CD8-positive, alpha-beta memory T cell (primary cell): ENCODE measurements at regions not wholly inside any gene's neighbourhood (a gene's known extent, or its start where the extent isn't known, plus 50 kb on each side); places are given as distances from the start of the nearest gene placed in this dataset.

ENCODE experiments used
- CTCF ChIA-PET: fragments of 350-600 bp; sonication (Branson Sonifier 250); formaldehyde crosslinking; loops from one replicate; lab custom pipeline; 2021; ENCODE audit warnings: antibody characterized with exemption; lab: Charles Lee
- POLR2A ChIA-PET: fragments of 350-600 bp; sonication (Branson Sonifier 250); formaldehyde crosslinking; loops from one replicate; lab custom pipeline; 2021; ENCODE audit warnings: antibody characterized with exemption; lab: Charles Lee
- DNase-seq, 5 donors: peaks; one replicate each; pipeline versions ENCODE4 v3.0.0 to v3.0.0-alpha.2; 2020 to 2022; ENCODE audit warnings: mixed read lengths in 1 of 5
- H3K27ac ChIP-seq: one replicate; pipeline ENCODE4 v1.7.0; 2013; ENCODE audit warnings: low read depth, mild to moderate bottlenecking, low read length, moderate library complexity
- H3K27me3 ChIP-seq: 2 replicates; pipeline ENCODE4 v1.7.0; 2013; ENCODE audit warnings: low read length, mild to moderate bottlenecking; ENCODE audit not compliant: insufficient read depth, poor library complexity, severe bottlenecking
- H3K36me3 ChIP-seq: 2 replicates; pipeline ENCODE4 v1.7.0; 2013; ENCODE audit warnings: mild to moderate bottlenecking, low read length, moderate library complexity; ENCODE audit not compliant: insufficient read depth
- H3K4me1 ChIP-seq: 2 replicates; pipeline ENCODE4 v1.7.0; 2013; ENCODE audit warnings: mild to moderate bottlenecking, low read length, moderate library complexity; ENCODE audit not compliant: insufficient read depth
- H3K4me3 ChIP-seq: 2 replicates; pipeline ENCODE4 v1.7.0; 2013; ENCODE audit warnings: mild to moderate bottlenecking, low read length
- H3K9me3 ChIP-seq: 2 replicates; pipeline ENCODE4 v1.7.0; 2013; ENCODE audit warnings: mild to moderate bottlenecking, low read length
- H3K27ac Mint-ChIP-seq, 8 donors: one replicate each; pipeline ENCODE4 v1.8.0; 2020 to 2021; ENCODE audit warnings: mixed read lengths in 8 of 8, mild to moderate bottlenecking in 6 of 8, inconsistent platforms in 3 of 8, moderate library complexity in 3 of 8
- H3K27me3 Mint-ChIP-seq, 2 donors: one replicate each; pipeline ENCODE4 v1.8.0; 2020 to 2021; ENCODE audit warnings: mixed read lengths in 2 of 2, mild to moderate bottlenecking in 1 of 2, moderate library complexity in 1 of 2
- H3K36me3 Mint-ChIP-seq, 3 donors: one replicate each; pipeline ENCODE4 v1.8.0; 2020 to 2021; ENCODE audit warnings: mixed read lengths in 3 of 3, inconsistent platforms in 1 of 3, mild to moderate bottlenecking in 1 of 3
- H3K4me1 Mint-ChIP-seq, 3 donors: one replicate each; pipeline ENCODE4 v1.8.0; 2020 to 2021; ENCODE audit warnings: mixed read lengths in 3 of 3, inconsistent platforms in 1 of 3, mild to moderate bottlenecking in 1 of 3
- H3K4me3 Mint-ChIP-seq, 7 donors: one replicate each; pipeline ENCODE4 v1.8.0; 2020 to 2021; ENCODE audit warnings: mixed read lengths in 7 of 7, mild to moderate bottlenecking in 6 of 7, moderate library complexity in 4 of 7, inconsistent platforms in 2 of 7
- H3K9me3 Mint-ChIP-seq, 5 donors: one replicate each; pipeline ENCODE4 v1.8.0; 2020 to 2022; ENCODE audit warnings: mixed read lengths in 5 of 5, mild to moderate bottlenecking in 3 of 5, moderate library complexity in 2 of 5, inconsistent platforms in 1 of 5

DNA sequence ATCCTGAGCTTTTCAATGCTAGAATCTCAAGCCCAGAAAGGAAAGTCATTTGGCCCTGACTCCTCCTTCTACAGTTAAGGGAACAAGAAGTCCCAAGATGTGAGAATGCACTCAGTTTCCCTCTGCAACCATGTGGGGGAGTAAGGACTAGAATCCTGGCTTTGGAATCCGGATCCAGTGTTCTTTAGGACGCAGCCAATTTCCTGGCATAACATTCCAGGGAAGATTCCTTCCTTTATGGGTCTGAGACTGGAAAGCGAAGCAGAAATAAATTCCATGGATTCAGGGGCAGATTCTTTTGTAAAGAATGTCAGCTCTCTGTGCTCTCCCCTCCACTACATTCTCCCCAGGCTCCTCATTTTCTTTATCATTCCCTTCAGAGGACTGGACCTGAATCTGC lies 151.8 kb upstream of the SOX14 start:
- DNase-seq: no peak
- Histone ChIP-seq H3K27me3 (no peaks in the 10 kb centered on the region), H3K27ac (no peak overlapping the region), H3K4me1 (no peaks in the 10 kb centered on the region), H3K36me3 (no peaks in the 10 kb centered on the region), H3K4me3 (no peak overlapping the region), H3K9me3 (no peaks in the 10 kb centered on the region)
- ChIA-PET CTCF (no interaction called here), POLR2A (no interaction called here)
- Mint-ChIP-seq H3K27ac (no peak overlapping the region), H3K9me3 (peaks cover 0 to 3% (median 2%) of the 10 kb centered on the region in 5 donors), H3K4me3 (no peak overlapping the region), H3K4me1 (no peaks in the 10 kb centered on the region), H3K27me3 (peaks cover 0 to 1% of the 10 kb centered on the region in 2 donors), H3K36me3 (no peaks in the 10 kb centered on the region)

DNA sequence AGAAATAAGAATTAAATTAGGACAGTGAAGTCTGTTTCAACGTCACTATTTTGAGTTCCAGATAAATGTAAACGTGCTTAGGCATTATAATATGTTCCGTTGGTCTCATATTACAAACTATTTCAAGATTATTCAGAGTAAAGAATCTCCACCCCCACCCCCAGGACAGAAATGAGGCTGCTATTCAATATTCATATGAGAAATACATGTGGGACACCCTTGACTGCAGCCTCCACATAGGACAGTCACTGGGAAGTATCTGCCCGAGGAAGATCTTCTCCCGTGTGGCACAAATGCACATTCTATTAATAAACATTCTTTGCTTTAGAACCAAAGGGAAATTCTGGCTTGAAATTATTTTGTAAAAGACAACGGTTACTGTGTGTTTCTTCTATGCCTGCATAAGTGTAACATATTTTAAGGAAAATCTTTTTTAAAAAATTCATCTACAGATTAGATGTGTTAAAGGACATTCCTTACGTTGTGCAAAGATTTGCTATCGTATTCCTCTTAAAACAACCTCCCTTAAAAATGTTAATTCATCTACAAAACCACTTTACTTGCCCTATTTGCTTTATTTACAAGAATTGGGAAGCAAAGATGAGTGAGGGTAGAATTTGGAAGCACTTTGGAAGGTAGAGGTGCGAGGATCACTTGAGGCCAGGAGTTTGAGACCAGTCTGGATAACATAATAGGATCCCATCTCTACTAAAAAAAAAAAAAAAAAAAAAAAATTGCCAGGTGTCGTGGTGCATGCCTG lies 148.3 kb upstream of the SOX14 start:
- peaks cover 0 to 1% of the 10 kb centered on the region in 2 donors for H3K27me3 Mint-ChIP-seq
- Histone ChIP-seq H3K9me3 (no peaks in the 10 kb centered on the region), H3K27ac (no peak overlapping the region), H3K27me3 (no peaks in the 10 kb centered on the region), H3K36me3 (no peaks in the 10 kb centered on the region), H3K4me3 (no peak overlapping the region), H3K4me1 (no peaks in the 10 kb centered on the region)
- no peak overlapping the region for H3K4me3 Mint-ChIP-seq
- H3K27ac Mint-ChIP-seq: no peak overlapping the region
- peaks cover 0 to 16% (median 8%) of the 10 kb centered on the region in 5 donors for H3K9me3 Mint-ChIP-seq
- DNase-seq: no peak
- POLR2A ChIA-PET: no interaction called here
- H3K36me3 Mint-ChIP-seq: no peaks in the 10 kb centered on the region
- no peaks in the 10 kb centered on the region for H3K4me1 Mint-ChIP-seq
- CTCF ChIA-PET: no interaction called here

DNA sequence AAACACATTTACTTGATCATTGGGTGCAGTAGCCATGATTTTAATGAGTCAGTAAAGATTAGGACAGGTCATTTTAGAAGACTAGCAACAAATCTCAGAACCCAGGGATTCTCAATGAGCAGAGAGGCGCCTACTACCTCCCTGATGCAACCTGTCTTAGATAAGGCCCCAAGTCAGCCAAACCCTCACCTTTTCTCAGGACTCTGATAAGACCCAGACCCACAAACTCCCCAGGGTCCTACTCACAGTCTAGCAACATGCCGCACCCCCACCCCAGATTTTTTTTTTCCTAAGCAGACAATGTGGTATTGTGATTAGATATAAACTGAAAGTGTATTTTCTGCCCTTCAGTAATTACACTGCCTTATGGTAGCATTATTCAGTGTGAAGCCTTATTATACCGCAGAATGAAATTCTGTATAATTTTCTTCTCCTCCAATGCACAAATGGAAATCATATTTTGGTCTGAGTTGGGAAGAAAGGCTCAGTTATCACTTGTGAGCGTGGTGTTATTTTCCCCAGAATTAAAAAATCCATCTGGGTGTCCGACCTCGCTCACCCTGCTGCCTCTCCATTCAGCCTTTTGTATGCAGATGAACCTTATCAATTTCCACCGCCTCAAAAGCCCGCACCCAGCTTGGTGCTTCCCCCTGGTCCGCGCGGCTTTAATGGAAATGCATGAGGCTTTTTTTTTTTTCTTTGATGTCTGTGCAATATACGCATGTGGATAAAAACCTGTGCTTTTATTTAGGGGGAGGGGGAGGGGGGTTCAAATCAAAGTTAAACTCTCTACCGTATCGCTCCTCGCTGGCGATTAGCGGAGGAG lies 122.0 kb upstream of the SOX14 start:
- POLR2A ChIA-PET: no interaction called here
- Histone ChIP-seq H3K27ac (no peak overlapping the region), H3K4me3 (no peak overlapping the region), H3K27me3 (no peaks in the 10 kb centered on the region), H3K36me3 (no peaks in the 10 kb centered on the region), H3K4me1 (no peaks in the 10 kb centered on the region), H3K9me3 (no peaks in the 10 kb centered on the region)
- no peak for DNase-seq
- H3K27me3 Mint-ChIP-seq: peaks cover 0 to 3% of the 10 kb centered on the region in 2 donors
- CTCF ChIA-PET: no interaction called here
- H3K4me3 Mint-ChIP-seq: no peak overlapping the region
- H3K36me3 Mint-ChIP-seq: no peaks in the 10 kb centered on the region
- H3K4me1 Mint-ChIP-seq: no peaks in the 10 kb centered on the region
- peaks cover 0 to 6% (median 3%) of the 10 kb centered on the region in 5 donors for H3K9me3 Mint-ChIP-seq
- peak overlapping the region in 1 of 8 donors; percentile 21 for H3K27ac Mint-ChIP-seq

DNA sequence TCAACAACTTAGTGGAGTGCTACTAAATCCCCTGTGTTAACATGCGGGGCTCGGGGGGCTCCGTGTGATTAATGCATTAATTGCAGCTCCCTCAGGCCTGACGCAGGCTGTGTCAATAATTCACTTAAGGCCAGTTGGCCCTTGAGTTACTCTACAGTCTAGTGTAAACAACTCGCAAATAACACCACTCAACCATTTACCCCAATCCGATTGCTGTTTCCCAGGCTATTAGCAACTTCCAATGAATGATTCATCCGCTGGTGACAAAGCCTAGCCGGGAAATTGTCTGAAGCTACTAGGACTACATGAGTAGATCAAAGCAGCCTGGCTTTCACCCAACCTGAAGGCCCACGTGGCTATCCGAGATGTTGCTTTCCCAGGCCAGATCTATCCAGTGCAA lies 121.3 kb upstream of the SOX14 start:
- ChIA-PET POLR2A (no interaction called here), CTCF (no interaction called here)
- H3K4me3 ChIP-seq: no peak overlapping the region
- H3K27ac Mint-ChIP-seq: no peak overlapping the region
- no peaks in the 10 kb centered on the region for H3K9me3 ChIP-seq
- no peaks in the 10 kb centered on the region for H3K27me3 ChIP-seq
- H3K27me3 Mint-ChIP-seq: peaks cover 0 to 3% of the 10 kb centered on the region in 2 donors
- no peaks in the 10 kb centered on the region for H3K4me1 Mint-ChIP-seq
- DNase-seq: no peak
- H3K27ac ChIP-seq: no peak overlapping the region
- no peaks in the 10 kb centered on the region for H3K36me3 ChIP-seq
- H3K36me3 Mint-ChIP-seq: no peaks in the 10 kb centered on the region
- H3K4me1 ChIP-seq: no peaks in the 10 kb centered on the region
- H3K9me3 Mint-ChIP-seq: peaks cover 0 to 9% (median 3%) of the 10 kb centered on the region in 5 donors
- H3K4me3 Mint-ChIP-seq: no peak overlapping the region

DNA sequence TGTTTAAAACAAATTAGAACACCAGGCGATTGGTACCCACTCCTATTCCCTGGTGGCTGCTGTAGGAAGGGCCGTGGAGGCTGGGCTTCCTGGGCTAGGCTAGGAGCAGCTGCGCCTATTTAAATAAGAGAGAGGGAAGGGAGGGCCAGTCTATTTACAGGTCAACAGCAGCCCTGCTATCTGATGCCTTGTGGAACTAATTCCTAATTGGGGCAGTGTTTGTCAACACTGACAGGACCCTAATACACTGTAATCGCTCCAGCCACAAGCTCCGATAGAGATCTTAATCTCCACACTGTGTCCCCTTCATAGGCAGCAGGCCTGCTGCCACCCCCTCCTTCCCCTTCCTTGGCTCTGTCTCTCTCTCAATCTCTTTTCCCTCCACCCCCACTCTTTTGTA lies 116.9 kb upstream of the SOX14 start:
- POLR2A ChIA-PET: no interaction called here
- CTCF ChIA-PET: no interaction called here

DNA sequence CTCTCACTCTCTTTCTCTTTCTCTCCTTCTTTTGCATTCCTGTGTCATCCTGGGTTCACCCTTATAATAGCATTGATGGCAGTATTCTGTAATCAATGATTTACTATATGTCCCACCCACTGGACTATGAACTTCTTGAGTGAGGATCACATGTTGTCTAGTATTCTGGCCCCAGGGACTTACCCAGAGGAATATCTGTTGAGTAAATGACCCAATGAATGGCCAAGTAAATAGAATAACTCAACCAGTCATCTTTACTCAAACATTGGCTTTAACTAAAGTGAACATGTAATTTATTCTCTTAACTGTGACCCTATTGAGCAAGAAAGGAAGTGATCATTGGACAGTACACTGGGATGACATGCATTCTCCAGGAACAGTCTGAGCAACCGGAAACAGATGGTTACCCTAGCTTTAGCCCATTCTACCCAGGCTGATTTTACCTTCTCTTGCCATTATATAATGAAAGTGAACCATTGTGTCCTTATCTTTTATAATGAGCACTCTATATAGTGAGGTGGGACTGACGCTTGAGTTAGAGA lies 94.5 kb upstream of the SOX14 start:
- POLR2A ChIA-PET: no interaction called here
- Histone ChIP-seq H3K36me3 (no peaks in the 10 kb centered on the region), H3K27me3 (no peaks in the 10 kb centered on the region), H3K9me3 (no peaks in the 10 kb centered on the region), H3K4me3 (no peak overlapping the region), H3K27ac (no peak overlapping the region), H3K4me1 (no peaks in the 10 kb centered on the region)
- no peaks in the 10 kb centered on the region for H3K4me1 Mint-ChIP-seq
- no peak overlapping the region for H3K4me3 Mint-ChIP-seq
- no peak for DNase-seq
- no peak overlapping the region for H3K27ac Mint-ChIP-seq
- no peaks in the 10 kb centered on the region for H3K36me3 Mint-ChIP-seq
- no peaks in the 10 kb centered on the region for H3K27me3 Mint-ChIP-seq
- H3K9me3 Mint-ChIP-seq: peaks cover 2 to 26% (median 7%) of the 10 kb centered on the region in 5 donors
- CTCF ChIA-PET: no interaction called here

More for the DNA sequence above, 116.9 kb upstream of the SOX14 start:
- Histone ChIP-seq H3K36me3 (no peaks in the 10 kb centered on the region), H3K27me3 (no peaks in the 10 kb centered on the region), H3K4me3 (no peak overlapping the region), H3K9me3 (no peaks in the 10 kb centered on the region), H3K4me1 (no peaks in the 10 kb centered on the region), H3K27ac (no peak overlapping the region)
- peaks cover 0 to 5% (median 3%) of the 10 kb centered on the region in 5 donors for H3K9me3 Mint-ChIP-seq
- H3K27ac Mint-ChIP-seq: no peak overlapping the region
- no peak for DNase-seq
- no peaks in the 10 kb centered on the region for H3K4me1 Mint-ChIP-seq
- H3K4me3 Mint-ChIP-seq: no peak overlapping the region
- peaks cover 0 to 3% of the 10 kb centered on the region in 2 donors for H3K27me3 Mint-ChIP-seq
- no peaks in the 10 kb centered on the region for H3K36me3 Mint-ChIP-seq

DNA sequence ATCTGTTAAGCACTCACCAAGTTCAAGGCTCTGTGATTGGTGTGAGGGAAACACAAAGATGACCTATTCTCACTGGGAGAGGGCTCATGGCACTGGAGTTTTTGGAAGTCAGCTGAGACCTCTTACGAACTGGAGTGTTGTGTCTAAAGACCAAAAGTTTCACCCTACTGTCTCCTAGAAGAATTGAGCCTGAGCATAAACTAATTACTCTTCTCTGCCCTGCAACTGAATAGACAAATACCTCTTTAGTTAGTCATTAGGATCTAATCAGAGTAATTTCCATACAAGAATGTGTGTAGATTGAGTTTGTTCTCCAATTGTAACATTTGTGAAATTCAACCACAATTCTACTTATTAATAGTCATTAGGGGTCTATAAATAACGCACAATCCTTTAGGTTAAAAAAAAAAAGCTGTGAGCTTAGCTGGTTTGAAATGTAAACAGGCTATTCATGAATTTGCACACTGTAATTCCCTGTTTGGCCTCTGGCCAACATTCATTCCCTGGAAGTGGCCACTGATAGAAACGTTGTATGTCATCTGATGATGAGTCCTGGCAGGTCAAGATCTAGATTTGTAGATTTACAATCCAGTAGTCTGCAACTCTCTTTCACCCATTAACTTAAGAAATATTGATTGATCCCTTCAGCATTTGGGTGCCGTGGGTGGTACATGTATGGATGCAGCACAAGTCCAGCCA lies 76.8 kb upstream of the SOX14 start:
- Mint-ChIP-seq H3K4me3 (no peak overlapping the region), H3K27ac (no peak overlapping the region), H3K9me3 (peaks cover 0 to 2% (median 0%) of the 10 kb centered on the region in 5 donors), H3K27me3 (no peaks in the 10 kb centered on the region), H3K36me3 (no peaks in the 10 kb centered on the region), H3K4me1 (no peaks in the 10 kb centered on the region)
- Histone ChIP-seq H3K4me1 (no peaks in the 10 kb centered on the region), H3K27ac (no peak overlapping the region), H3K9me3 (no peaks in the 10 kb centered on the region), H3K4me3 (no peak overlapping the region), H3K36me3 (no peaks in the 10 kb centered on the region), H3K27me3 (no peaks in the 10 kb centered on the region)
- POLR2A ChIA-PET: no interaction called here
- CTCF ChIA-PET: no interaction called here
- DNase-seq: no peak
